HEK293 (cell line): ENCODE measurements at regions not wholly inside any gene's neighbourhood (a gene's known extent, or its start where the extent isn't known, plus 50 kb on each side); places are given as distances from the start of the nearest gene placed in this dataset.

Experiments used
- BCL6B ChIP-seq: fragments of 450-650 bp; formaldehyde crosslinking; IDR thresholded peaks from 2 replicates; pipeline ENCODE4 v1.5.1; 2017; ENCODE audit warnings: missing biosample characterization, missing genetic modification characterization
- CTCF ChIP-seq: fragments of 450-650 bp; formaldehyde crosslinking; IDR thresholded peaks from 2 replicates; pipeline ENCODE4 v1.5.1; 2016; ENCODE audit warnings: missing biosample characterization, missing genetic modification characterization
- HOXC10 ChIP-seq: sonication (generic); formaldehyde crosslinking; IDR thresholded peaks from 2 replicates; pipeline ENCODE4 v1.8.1; 2023; ENCODE audit warnings: mild to moderate bottlenecking, missing genetic modification reagents
- PRDM4 ChIP-seq: fragments of 450-650 bp; formaldehyde crosslinking; IDR thresholded peaks from 2 replicates; pipeline ENCODE4 v1.5.1; 2017; ENCODE audit warnings: missing biosample characterization, missing genetic modification characterization
- REPIN1 ChIP-seq: fragments of 450-650 bp; formaldehyde crosslinking; IDR thresholded peaks from 2 replicates; pipeline ENCODE4 v1.5.1; 2017; ENCODE audit warnings: missing biosample characterization, missing genetic modification characterization, low read depth
- REST ChIP-seq: fragments of 450-650 bp; formaldehyde crosslinking; IDR thresholded peaks from 2 replicates; pipeline ENCODE4 v1.5.1; 2016; ENCODE audit warnings: missing biosample characterization, missing genetic modification characterization
- ZBTB11 ChIP-seq: fragments of 450-650 bp; formaldehyde crosslinking; conservative IDR thresholded peaks from 2 replicates; pipeline ENCODE4 v1.5.1; 2016; ENCODE audit warnings: low read depth, missing biosample characterization, missing genetic modification characterization
- ZBTB49 ChIP-seq: fragments of 450-650 bp; formaldehyde crosslinking; IDR thresholded peaks from 2 replicates; pipeline ENCODE4 v1.5.1; 2016; ENCODE audit warnings: missing biosample characterization, missing genetic modification characterization, low read depth
- ZBTB8A ChIP-seq: fragments of 450-650 bp; formaldehyde crosslinking; IDR thresholded peaks from 2 replicates; pipeline ENCODE4 v1.5.1; 2016; ENCODE audit warnings: missing biosample characterization, missing genetic modification characterization
- ZNF202 ChIP-seq: fragments of 450-650 bp; formaldehyde crosslinking; IDR thresholded peaks from 2 replicates; pipeline ENCODE4 v1.5.1; 2016; ENCODE audit warnings: missing biosample characterization, missing genetic modification characterization, borderline replicate concordance
- ZNF248 ChIP-seq: fragments of 450-650 bp; formaldehyde crosslinking; IDR thresholded peaks from 2 replicates; pipeline ENCODE4 v1.5.1; 2017; ENCODE audit warnings: missing biosample characterization, missing genetic modification characterization
- ZNF274 ChIP-seq, 2 experiments: fragments of 200-500 bp in 1 of 2; fragments of 450-650 bp in 1 of 2; sonication (Bioruptor generic) in 1 of 2; formaldehyde crosslinking in 1 of 2; IDR thresholded peaks; 2 replicates each; pipeline versions ENCODE4 v1.5.1 to v1.6.1; 2014 to 2016; ENCODE audit warnings: borderline replicate concordance in 1 of 2, inconsistent platforms in 1 of 2, low read length in 1 of 2, missing biosample characterization in 1 of 2, missing genetic modification characterization in 1 of 2
- ZNF639 ChIP-seq: fragments of 450-650 bp; formaldehyde crosslinking; IDR thresholded peaks from 2 replicates; pipeline ENCODE4 v1.5.1; 2016; ENCODE audit warnings: missing biosample characterization, missing genetic modification characterization
- ZNF777 ChIP-seq: fragments of 450-650 bp; formaldehyde crosslinking; IDR thresholded peaks from 2 replicates; pipeline ENCODE4 v1.5.1; 2017; ENCODE audit warnings: missing biosample characterization, missing genetic modification characterization, borderline replicate concordance

GRCh38 chr9:38281196-38281595 is 111.3 kb upstream of the ALDH1B1 start:
- no peak for TF ChIP-seq REPIN1
- no peak for TF ChIP-seq BCL6B (tag by site-specific recombination)
- no peak for TF ChIP-seq ZNF274 (IDR thresholded peaks at IDR 0.05; ENCODE audit: low read length)
- no peak for TF ChIP-seq ZNF274 (tag by site-specific recombination; IDR thresholded peaks at IDR 0.05; ENCODE audit: borderline replicate concordance)
- TF ChIP-seq ZBTB11 (tag by site-specific recombination), result no peak
- TF ChIP-seq ZNF639 (tag by site-specific recombination), result no peak
- TF ChIP-seq REST (tag by site-specific recombination), result no peak
- TF ChIP-seq CTCF (tag by site-specific recombination), result no peak
- no peak for TF ChIP-seq ZNF202 (tag by site-specific recombination)
- no peak for TF ChIP-seq PRDM4 (tag by site-specific recombination)
- no peak for TF ChIP-seq HOXC10
- no peak for TF ChIP-seq ZBTB49 (tag by site-specific recombination)
- TF ChIP-seq ZNF248 (tag by site-specific recombination), result no peak
- no peak for TF ChIP-seq ZNF777 (tag by site-specific recombination)
- no peak for TF ChIP-seq ZBTB8A (tag by site-specific recombination)
